MCF 10A (cell line): ENCODE measurements at regions not wholly inside any gene's neighbourhood (a gene's known extent, or its start where the extent isn't known, plus 50 kb on each side); places are given as distances from the start of the nearest gene placed in this dataset.
A peak's percentile ranks its signal among the peaks of the same experiment; 100 is the strongest.

Source experiments
- BruUV-seq: library from RNA; stranded (reverse); fragments of 400-500 nt; replicated peaks from 2 replicates; lab custom pipeline; 2021; lab: Mats Ljungman, UMichigan
- CTCF ChIA-PET: fragments of 300-600 bp; sonication (Branson Sonifier 250); formaldehyde crosslinking; extraction: SDS; loops from one replicate; lab custom pipeline; 2021; ENCODE audit warnings: antibody characterized with exemption, inconsistent platforms; lab: Yijun Ruan, JAX
- POLR2A ChIA-PET: fragments of 300-600, 350-650 bp; sonication (Branson Sonifier 250); formaldehyde crosslinking; extraction: SDS; loops from one replicate; lab custom pipeline; 2020; ENCODE audit warnings: antibody characterized with exemption, inconsistent platforms; lab: Yijun Ruan, JAX
- DNase-seq: peaks from one replicate; pipeline ENCODE4 v3.0.0-alpha.2; 2018; ENCODE audit not compliant: unreplicated experiment
- H3K27ac Mint-ChIP-seq: one replicate; pipeline ENCODE4 v1.8.0; 2022; ENCODE audit warnings: mild to moderate bottlenecking, low read depth, mixed read lengths; ENCODE audit not compliant: unreplicated experiment
- H3K27me3 Mint-ChIP-seq: one replicate; pipeline ENCODE4 v1.8.0; 2022; ENCODE audit warnings: mixed read lengths; ENCODE audit not compliant: insufficient read depth, unreplicated experiment
- H3K36me3 Mint-ChIP-seq: one replicate; pipeline ENCODE4 v1.8.0; 2022; ENCODE audit warnings: mild to moderate bottlenecking, moderate library complexity, mixed read lengths; ENCODE audit not compliant: insufficient read depth, unreplicated experiment
- H3K4me1 Mint-ChIP-seq: one replicate; pipeline ENCODE4 v1.8.0; 2022; ENCODE audit warnings: mixed read lengths; ENCODE audit not compliant: insufficient read depth, unreplicated experiment
- H3K4me3 Mint-ChIP-seq: one replicate; pipeline ENCODE4 v1.8.0; 2022; ENCODE audit warnings: mild to moderate bottlenecking, moderate library complexity, mixed read lengths; ENCODE audit not compliant: unreplicated experiment
- H3K9me3 Mint-ChIP-seq: one replicate; pipeline ENCODE4 v1.8.0; 2022; ENCODE audit warnings: mixed read lengths; ENCODE audit not compliant: unreplicated experiment
- intact Hi-C: fragments of 100-400 bp; cut with micrococcal nuclease; formaldehyde crosslinking; loops from 2 replicates; pipeline ENCODE4 v1.14.1; 2022
- TF ChIP-seq, protein P1 (sequence below): fragments of 200-600 bp; IDR thresholded peaks from one replicate; pipeline ENCODE4 v1.8.0; 2022; ENCODE audit warnings: antibody characterized with exemption, mild to moderate bottlenecking; ENCODE audit not compliant: unreplicated experiment

DNA sequence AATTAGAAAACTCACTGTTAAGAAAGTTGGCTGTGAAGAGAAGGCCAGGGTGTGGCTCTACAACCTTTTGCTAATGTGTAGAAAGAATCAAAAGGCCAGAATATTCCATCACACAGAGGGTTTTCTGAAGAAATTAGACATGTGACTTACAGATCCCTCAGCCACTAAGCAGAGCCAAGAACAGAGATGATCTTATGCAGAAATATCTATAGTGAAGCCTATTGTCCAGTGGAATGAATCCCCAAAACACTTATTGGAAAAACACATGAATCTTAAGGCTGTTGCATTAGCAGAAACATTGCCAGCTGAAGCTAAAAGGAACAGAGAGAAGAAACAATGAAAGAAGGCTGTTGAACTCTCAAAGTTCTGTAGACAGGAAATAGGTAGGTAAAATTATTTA, 979.2 kb downstream of the MRPL39 start:
- DNase-seq = no peak
- no TSS peak for BruUV-seq
- POLR2A ChIA-PET = no interaction called here
- Mint-ChIP-seq H3K9me3 (peaks cover 8% of the 10 kb centered on the region), H3K4me3 (no peak overlapping the region), H3K4me1 (peaks cover 26% of the 10 kb centered on the region), H3K27ac (peak overlapping the region; percentile 29), H3K36me3 (no peaks in the 10 kb centered on the region), H3K27me3 (no peaks in the 10 kb centered on the region)
- CTCF ChIA-PET = interaction anchor here (1.0 kb wide), 1 partner anchor 9 kb away, joined by 3 read pairs; no protein-coding TSS in a partner anchor
- intact Hi-C loops = no loop called here
- TF ChIP-seq, protein P1, sequence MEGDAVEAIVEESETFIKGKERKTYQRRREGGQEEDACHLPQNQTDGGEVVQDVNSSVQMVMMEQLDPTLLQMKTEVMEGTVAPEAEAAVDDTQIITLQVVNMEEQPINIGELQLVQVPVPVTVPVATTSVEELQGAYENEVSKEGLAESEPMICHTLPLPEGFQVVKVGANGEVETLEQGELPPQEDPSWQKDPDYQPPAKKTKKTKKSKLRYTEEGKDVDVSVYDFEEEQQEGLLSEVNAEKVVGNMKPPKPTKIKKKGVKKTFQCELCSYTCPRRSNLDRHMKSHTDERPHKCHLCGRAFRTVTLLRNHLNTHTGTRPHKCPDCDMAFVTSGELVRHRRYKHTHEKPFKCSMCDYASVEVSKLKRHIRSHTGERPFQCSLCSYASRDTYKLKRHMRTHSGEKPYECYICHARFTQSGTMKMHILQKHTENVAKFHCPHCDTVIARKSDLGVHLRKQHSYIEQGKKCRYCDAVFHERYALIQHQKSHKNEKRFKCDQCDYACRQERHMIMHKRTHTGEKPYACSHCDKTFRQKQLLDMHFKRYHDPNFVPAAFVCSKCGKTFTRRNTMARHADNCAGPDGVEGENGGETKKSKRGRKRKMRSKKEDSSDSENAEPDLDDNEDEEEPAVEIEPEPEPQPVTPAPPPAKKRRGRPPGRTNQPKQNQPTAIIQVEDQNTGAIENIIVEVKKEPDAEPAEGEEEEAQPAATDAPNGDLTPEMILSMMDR = no peak

DNA sequence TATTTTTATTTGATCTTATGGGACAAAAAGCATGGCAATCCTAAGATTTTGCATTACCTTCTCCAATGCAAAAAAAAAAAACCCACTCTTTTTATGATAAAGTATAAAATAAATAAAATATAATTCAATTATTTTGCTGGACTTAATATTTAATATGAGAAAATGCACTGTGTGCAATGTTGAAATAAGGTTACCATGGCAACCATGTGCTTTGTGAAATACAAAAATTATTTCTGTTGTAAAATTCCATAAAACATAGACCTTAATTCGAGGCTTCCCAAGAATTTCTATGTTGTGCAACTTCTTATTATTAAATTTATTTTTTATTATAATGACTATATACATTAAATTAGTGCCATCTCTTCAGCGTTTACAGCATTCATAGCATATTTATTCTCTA, 989.5 kb downstream of the MRPL39 start:
- Mint-ChIP-seq H3K4me1 (peaks cover under 1% of the 10 kb centered on the region), H3K27ac (no peak overlapping the region), H3K36me3 (no peaks in the 10 kb centered on the region), H3K27me3 (no peaks in the 10 kb centered on the region), H3K9me3 (peaks cover 18% of the 10 kb centered on the region), H3K4me3 (no peak overlapping the region)
- intact Hi-C loops = no loop called here
- TF ChIP-seq, protein P1 = no peak
- DNase-seq = no peak
- ChIA-PET CTCF (no interaction called here), POLR2A (no interaction called here)
- BruUV-seq = no TSS peak

DNA sequence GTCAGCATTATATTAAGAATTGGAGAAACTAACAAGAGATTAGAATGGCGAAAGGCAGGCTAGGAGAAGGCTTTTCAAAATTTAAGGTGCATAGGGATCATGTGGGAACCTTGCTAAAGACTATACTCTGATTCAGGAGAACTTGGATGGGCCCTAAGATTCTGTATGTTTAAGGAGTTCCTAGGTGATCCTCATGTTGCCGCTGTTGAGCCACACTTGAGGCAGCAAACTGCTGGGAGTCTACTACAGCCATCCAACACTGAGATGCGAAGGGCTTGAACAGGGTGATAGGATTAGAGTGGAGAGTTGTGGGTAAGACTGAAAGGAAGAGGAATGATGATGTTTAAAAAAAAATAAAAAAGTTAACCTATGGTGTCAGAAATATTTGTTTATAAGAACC, 1013.2 kb downstream of the MRPL39 start:
- no peak overlapping the region for H3K27ac Mint-ChIP-seq
- peak; percentile 2 for DNase-seq
- no peak overlapping the region for H3K4me3 Mint-ChIP-seq
- BruUV-seq = no TSS peak
- H3K9me3 Mint-ChIP-seq = peaks cover 7% of the 10 kb centered on the region
- CTCF ChIA-PET = no interaction called here
- intact Hi-C loops = no loop called here
- H3K27me3 Mint-ChIP-seq = no peaks in the 10 kb centered on the region
- H3K4me1 Mint-ChIP-seq = peaks cover 6% of the 10 kb centered on the region
- TF ChIP-seq, protein P1 = no peak
- no peaks in the 10 kb centered on the region for H3K36me3 Mint-ChIP-seq
- POLR2A ChIA-PET = no interaction called here

DNA sequence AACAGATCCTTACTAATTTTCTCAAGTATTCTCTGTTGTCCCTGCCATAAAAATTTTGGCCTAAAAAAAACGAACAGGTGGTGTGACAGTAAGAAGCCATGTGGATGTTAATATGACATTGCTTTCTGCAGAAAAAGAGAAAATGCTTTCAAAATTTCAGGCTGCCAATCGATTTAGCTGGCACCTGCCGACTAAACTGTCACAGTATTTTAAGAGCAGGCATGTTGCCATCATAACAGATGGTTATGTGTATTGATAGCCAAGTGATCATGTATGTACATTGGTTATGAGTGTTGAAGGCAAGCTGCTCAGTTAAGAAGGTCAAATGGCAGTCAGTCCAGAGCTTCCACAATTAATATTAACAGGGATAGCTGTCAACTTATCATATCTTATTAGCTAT, 1017.0 kb downstream of the MRPL39 start:
- intact Hi-C loops = no loop called here
- no peak for DNase-seq
- no peaks in the 10 kb centered on the region for H3K27me3 Mint-ChIP-seq
- H3K4me3 Mint-ChIP-seq = no peak overlapping the region
- no peaks in the 10 kb centered on the region for H3K36me3 Mint-ChIP-seq
- TF ChIP-seq, protein P1 = no peak
- H3K27ac Mint-ChIP-seq = no peak overlapping the region
- POLR2A ChIA-PET = no interaction called here
- no TSS peak for BruUV-seq
- CTCF ChIA-PET = no interaction called here
- peaks cover 7% of the 10 kb centered on the region for H3K9me3 Mint-ChIP-seq
- H3K4me1 Mint-ChIP-seq = peaks cover 6% of the 10 kb centered on the region
